Body of pancreas (tissue), 4 donors: ENCODE measurements at regions not wholly inside any gene's neighbourhood (a gene's known extent, or its start where the extent isn't known, plus 50 kb on each side); places are given as distances from the start of the nearest gene placed in this dataset.

ENCODE experiments used
- CTCF ChIP-seq, 7 experiments: fragments of 450-650 bp in 4 of 7; fragments of 200-600 bp in 3 of 7; sonication (generic) in 3 of 7; IDR thresholded peaks; one replicate each; pipeline ENCODE4 v1.5.1; 2016 to 2019; ENCODE audit warnings: antibody characterized with exemption in 7 of 7
- POLR2A ChIP-seq, 3 donors: fragments of 450-650 bp; IDR thresholded peaks; one replicate each; pipeline ENCODE4 v1.6.1; 2016; ENCODE audit warnings: antibody characterized with exemption in 3 of 3, mild to moderate bottlenecking in 2 of 3

- TF ChIP-seq CTCF (IDR thresholded peaks at IDR 0.05): no peak
- no peak for TF ChIP-seq POLR2A (IDR thresholded peaks at IDR 0.05)
Measured at GRCh38 chr7:93750986-93751385, 139.6 kb downstream of the TFPI2 start.
